GM13976 (cell line): ENCODE measurements at regions not wholly inside any gene's neighbourhood (a gene's known extent, or its start where the extent isn't known, plus 50 kb on each side); places are given as distances from the start of the nearest gene placed in this dataset.

Source experiments
- DNase-seq: peaks from one replicate; pipeline ENCODE4 v3.0.0; 2012; ENCODE audit warnings: low spot score
- in situ Hi-C: fragments of 300-500 bp; cut with MboI; formaldehyde crosslinking; loops from one replicate; pipeline ENCODE4 v1.12.0; 2022; ENCODE audit warnings: low sequenced_read_pairs, mixed read lengths, inconsistent platforms; ENCODE audit not compliant: unreplicated experiment
- TF ChIP-seq, protein P1 (sequence below): IDR thresholded peaks from 2 replicates; pipeline ENCODE4 v1.5.1; 2012; ENCODE audit warnings: borderline replicate concordance, mild to moderate bottlenecking; ENCODE audit not compliant: insufficient read depth; ENCODE audit errors: extremely low read depth, missing control alignments, control extremely low read depth

DNA sequence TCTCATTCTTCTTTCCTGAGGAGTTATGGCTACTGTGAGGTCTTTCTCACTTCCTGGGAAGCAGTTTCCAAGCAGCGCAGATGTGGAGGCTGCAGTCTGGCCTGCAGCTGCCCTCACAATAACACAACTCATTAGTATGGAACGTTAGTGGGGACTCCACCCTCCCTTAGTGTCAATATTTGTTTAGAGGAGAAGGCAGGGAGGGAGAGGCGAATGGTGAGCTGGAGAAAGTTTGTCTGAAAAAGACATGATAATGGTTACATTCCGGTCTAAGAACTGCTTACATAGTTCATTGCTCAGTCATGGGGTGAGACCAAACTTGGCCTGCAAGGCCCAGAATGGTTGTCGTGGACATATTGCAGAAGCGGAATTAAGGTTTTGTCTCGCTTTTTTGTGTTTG lies 170.2 kb downstream of the HS3ST3B1 start:
- in situ Hi-C loops, result no loop called here
- no peak for DNase-seq
- TF ChIP-seq, protein P1, sequence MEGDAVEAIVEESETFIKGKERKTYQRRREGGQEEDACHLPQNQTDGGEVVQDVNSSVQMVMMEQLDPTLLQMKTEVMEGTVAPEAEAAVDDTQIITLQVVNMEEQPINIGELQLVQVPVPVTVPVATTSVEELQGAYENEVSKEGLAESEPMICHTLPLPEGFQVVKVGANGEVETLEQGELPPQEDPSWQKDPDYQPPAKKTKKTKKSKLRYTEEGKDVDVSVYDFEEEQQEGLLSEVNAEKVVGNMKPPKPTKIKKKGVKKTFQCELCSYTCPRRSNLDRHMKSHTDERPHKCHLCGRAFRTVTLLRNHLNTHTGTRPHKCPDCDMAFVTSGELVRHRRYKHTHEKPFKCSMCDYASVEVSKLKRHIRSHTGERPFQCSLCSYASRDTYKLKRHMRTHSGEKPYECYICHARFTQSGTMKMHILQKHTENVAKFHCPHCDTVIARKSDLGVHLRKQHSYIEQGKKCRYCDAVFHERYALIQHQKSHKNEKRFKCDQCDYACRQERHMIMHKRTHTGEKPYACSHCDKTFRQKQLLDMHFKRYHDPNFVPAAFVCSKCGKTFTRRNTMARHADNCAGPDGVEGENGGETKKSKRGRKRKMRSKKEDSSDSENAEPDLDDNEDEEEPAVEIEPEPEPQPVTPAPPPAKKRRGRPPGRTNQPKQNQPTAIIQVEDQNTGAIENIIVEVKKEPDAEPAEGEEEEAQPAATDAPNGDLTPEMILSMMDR, result no peak

DNA sequence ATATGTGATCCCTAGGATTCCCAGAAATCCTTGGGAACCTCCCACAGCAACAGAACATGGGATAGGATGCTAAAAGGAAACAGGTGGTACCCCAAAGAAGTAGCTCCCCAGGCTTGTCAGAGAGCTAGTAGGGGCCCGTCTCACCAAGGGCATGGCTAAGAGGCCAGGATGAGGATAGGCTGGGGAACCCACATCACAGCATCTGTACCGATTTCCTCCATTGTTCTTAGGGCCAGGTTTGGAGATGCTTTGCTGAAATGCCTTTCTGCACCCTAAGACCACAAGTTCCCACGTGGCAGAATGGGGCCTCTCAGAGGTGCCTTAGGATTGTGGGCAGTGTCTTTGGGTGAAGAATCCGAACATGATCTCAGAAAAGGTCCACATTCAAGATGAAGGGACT lies 169.5 kb downstream of the HS3ST3B1 start:
- in situ Hi-C loops, result no loop called here
- DNase-seq, result no peak
- TF ChIP-seq, protein P1, result no peak

DNA sequence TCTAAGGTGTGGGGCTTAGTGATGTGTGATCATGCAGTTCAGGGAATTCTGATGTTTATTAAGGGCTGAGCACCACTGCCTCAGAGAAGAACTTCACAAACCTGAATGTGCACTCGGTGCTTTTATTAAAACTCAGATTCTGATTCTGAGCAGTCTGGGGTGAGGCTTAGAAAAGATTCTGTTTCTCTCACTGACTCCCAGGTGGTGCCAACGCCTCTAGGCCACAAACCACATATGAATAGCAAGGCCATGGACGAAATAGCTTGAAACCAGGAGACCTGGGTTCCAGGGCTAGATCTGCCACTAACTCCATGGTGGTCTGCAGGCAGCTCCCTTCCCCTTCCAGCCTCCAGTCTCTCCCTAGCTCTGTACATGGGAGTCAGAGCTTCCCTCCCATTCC lies 169.1 kb downstream of the HS3ST3B1 start:
- TF ChIP-seq, protein P1, result no peak
- in situ Hi-C loops, result no loop called here

DNA sequence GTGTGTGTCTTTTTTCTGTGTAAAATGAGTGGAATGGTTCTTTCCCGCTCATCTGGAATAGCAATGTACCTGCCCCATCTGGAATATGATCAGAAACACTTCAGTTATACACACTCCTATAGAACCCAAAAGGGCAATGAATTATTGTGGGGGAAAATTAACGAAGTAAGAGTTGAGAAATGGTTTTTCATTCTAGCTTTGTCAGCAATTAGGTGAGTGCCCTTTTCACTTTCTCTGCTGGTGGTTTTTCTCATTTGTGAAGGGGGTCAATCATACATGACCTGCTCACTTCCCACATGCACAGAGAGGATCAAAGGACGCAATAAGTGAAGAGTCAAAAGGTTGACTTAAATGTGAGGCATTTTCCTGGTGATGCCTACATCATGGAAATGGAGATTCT lies 168.0 kb downstream of the HS3ST3B1 start:
- TF ChIP-seq, protein P1, result no peak
- in situ Hi-C loops, result no loop called here
- DNase-seq, result no peak

More for the DNA sequence above, 169.1 kb downstream of the HS3ST3B1 start:
- no peak for DNase-seq

DNA sequence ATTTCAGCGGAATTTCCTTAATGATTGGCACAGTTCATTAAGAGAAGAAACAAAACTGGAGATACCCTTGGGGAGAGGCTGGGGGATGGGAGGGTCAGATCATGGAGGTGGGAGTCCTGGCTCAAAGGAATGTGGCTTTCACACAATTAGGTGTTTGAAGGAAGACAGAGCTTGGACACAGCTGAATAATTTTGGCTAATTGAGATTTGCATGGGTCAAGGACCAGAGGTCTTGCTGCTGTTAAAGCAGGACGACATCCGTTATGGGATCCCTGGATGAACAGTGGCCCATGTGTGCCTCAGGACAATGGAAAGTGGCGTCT lies 160.3 kb downstream of the HS3ST3B1 start:
- no peak for DNase-seq
- in situ Hi-C loops, result no loop called here
- TF ChIP-seq, protein P1, result no peak

DNA sequence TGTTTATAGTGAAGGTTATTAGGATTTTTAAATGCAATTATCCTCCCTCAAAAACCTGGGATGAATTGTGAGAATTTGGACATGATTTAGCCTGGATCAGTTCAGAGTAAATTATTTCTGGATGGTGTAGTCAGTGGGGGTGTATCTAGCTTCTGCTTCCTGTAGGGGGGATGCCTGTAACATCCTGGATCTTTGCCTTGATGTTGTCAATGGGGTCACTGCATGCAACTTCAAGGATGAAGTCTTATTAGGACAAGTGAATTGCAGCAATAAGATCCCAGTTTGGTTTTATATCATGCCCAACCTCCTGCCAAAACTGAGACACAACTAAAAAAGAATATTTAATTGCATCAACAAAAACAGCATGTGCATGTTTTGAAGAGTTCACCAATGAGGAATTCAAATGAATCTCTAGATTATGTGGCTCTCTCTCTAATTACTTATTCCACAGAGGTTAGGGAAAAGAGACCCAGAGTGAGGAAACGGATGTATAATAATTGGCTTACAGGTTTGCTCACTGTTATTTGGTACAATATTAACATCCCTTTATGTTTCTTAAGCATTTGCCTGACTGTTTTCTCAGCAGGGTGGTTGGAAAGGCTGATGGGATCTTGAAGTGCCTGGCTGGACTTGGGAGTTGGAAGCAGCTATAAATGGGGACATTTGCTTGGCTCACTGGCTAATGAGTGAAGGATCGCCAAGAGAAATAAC lies 159.8 kb downstream of the HS3ST3B1 start:
- DNase-seq, result no peak
- in situ Hi-C loops, result no loop called here
- TF ChIP-seq, protein P1, result no peak
